ENCODE measurements at regions not wholly inside any gene's neighbourhood (a gene's known extent, or its start where the extent isn't known, plus 50 kb on each side); places are given as distances from the start of the nearest gene placed in this dataset.

- Histone ChIP-seq H3K4me3 (no peak overlapping the region), H3K27ac (no peak overlapping the region), H3K27me3 (replicated peaks; ENCODE audit: insufficient read depth) (no peaks in the 10 kb centered on the region), H3K36me3 (no peaks in the 10 kb centered on the region), H3K4me1 (replicated peaks) (no peaks in the 10 kb centered on the region), H3K9me3 (no peaks in the 10 kb centered on the region)
- 84% methylated on average over 4 of the region's 4 CpGs for WGBS
- TF ChIP-seq POLR2AphosphoS5 (IDR thresholded peaks at IDR 0.05) = no peak
- no peak for TF ChIP-seq CTCF (IDR thresholded peaks at IDR 0.05)
- TF ChIP-seq POLR2A (IDR thresholded peaks at IDR 0.05) = no peak
- intact Hi-C loops (cut with DNase I) = no loop called here
- DNase-seq (ENCODE audit: low spot score) = no peak
These were observed 500.2 kb downstream of the TENT5A start for GRCh38 chr6:81252231-81252630.

- H3K4me3 ChIP-seq = no peak overlapping the region
- WGBS = 81% methylated on average over 2 of the region's 2 CpGs
- TF ChIP-seq CTCF (IDR thresholded peaks at IDR 0.05) = no peak
- TF ChIP-seq POLR2A (IDR thresholded peaks at IDR 0.05) = no peak
- TF ChIP-seq POLR2AphosphoS5 (IDR thresholded peaks at IDR 0.05) = no peak
- intact Hi-C loops (cut with DNase I) = loop anchor here (10.0 kb wide), 1 partner anchor 509 kb away; the partner anchor contains the start of gene TENT5A
- no peaks in the 10 kb centered on the region for H3K9me3 ChIP-seq
- DNase-seq (ENCODE audit: low spot score) = no peak
- no peaks in the 10 kb centered on the region for H3K27me3 ChIP-seq (replicated peaks; ENCODE audit: insufficient read depth)
- H3K27ac ChIP-seq = no peak overlapping the region
- H3K36me3 ChIP-seq = no peaks in the 10 kb centered on the region
- H3K4me1 ChIP-seq (replicated peaks) = no peaks in the 10 kb centered on the region
These were observed 506.3 kb downstream of the TENT5A start for GRCh38 chr6:81246200-81246599.

GRCh38 chr6:81242624-81243023, 509.9 kb downstream of the TENT5A start:
- WGBS = 86% methylated on average over 1 of the region's 1 CpG
- H3K4me1 ChIP-seq (replicated peaks) = no peaks in the 10 kb centered on the region
- H3K27ac ChIP-seq = no peak overlapping the region
- TF ChIP-seq CTCF (IDR thresholded peaks at IDR 0.05) (no peak), POLR2AphosphoS5 (IDR thresholded peaks at IDR 0.05) (no peak), POLR2A (IDR thresholded peaks at IDR 0.05) (no peak)
- H3K4me3 ChIP-seq = no peak overlapping the region
- intact Hi-C loops (cut with DNase I) = loop anchor here (10.0 kb wide), 1 partner anchor 512 kb away; the partner anchor contains the start of gene TENT5A
- H3K36me3 ChIP-seq = no peaks in the 10 kb centered on the region
- H3K9me3 ChIP-seq = no peaks in the 10 kb centered on the region
- no peak for DNase-seq (ENCODE audit: low spot score)
- no peaks in the 10 kb centered on the region for H3K27me3 ChIP-seq (replicated peaks; ENCODE audit: insufficient read depth)

GRCh38 chr6:81241126-81242041, 511.1 kb downstream of the TENT5A start:
- H3K4me3 ChIP-seq = no peak overlapping the region
- intact Hi-C loops (cut with DNase I) = loop anchor here (10.0 kb wide), 1 partner anchor 513 kb away; the partner anchor contains the start of gene TENT5A
- no peak for DNase-seq (ENCODE audit: low spot score)
- H3K27ac ChIP-seq = no peak overlapping the region
- H3K9me3 ChIP-seq = no peaks in the 10 kb centered on the region
- TF ChIP-seq CTCF (IDR thresholded peaks at IDR 0.05) = peak in 1 of 4 experiments; percentile 24
- no peak for TF ChIP-seq POLR2A (IDR thresholded peaks at IDR 0.05)
- no peak for TF ChIP-seq POLR2AphosphoS5 (IDR thresholded peaks at IDR 0.05)
- no peaks in the 10 kb centered on the region for H3K27me3 ChIP-seq (replicated peaks; ENCODE audit: insufficient read depth)
- no peaks in the 10 kb centered on the region for H3K36me3 ChIP-seq
- 18% methylated on average over 5 of the region's 5 CpGs for WGBS
- no peaks in the 10 kb centered on the region for H3K4me1 ChIP-seq (replicated peaks)

- Histone ChIP-seq H3K27ac (no peak overlapping the region), H3K4me1 (replicated peaks) (no peaks in the 10 kb centered on the region), H3K27me3 (replicated peaks; ENCODE audit: insufficient read depth) (no peaks in the 10 kb centered on the region), H3K4me3 (no peak overlapping the region), H3K36me3 (no peaks in the 10 kb centered on the region), H3K9me3 (no peaks in the 10 kb centered on the region)
- TF ChIP-seq CTCF (IDR thresholded peaks at IDR 0.05) (no peak), POLR2A (IDR thresholded peaks at IDR 0.05) (no peak), POLR2AphosphoS5 (IDR thresholded peaks at IDR 0.05) (no peak)
- intact Hi-C loops (cut with DNase I) = no loop called here
- no peak for DNase-seq (ENCODE audit: low spot score)
These were observed 514.1 kb downstream of the TENT5A start for GRCh38 chr6:81238390-81238789.

Data from prostate gland (tissue), 2 donors.